ENCODE measurements at regions not wholly inside any gene's neighbourhood (a gene's known extent, or its start where the extent isn't known, plus 50 kb on each side); places are given as distances from the start of the nearest gene placed in this dataset.

- intact Hi-C loops (cut with micrococcal nuclease), result no loop called here
- no peak for ATAC-seq
- no peaks in the 10 kb centered on the region for H3K9me3 ChIP-seq (ENCODE audit: control insufficient read depth in 1 of 2, insufficient read depth in 1 of 2, low read depth in 1 of 2, low read length in 2 of 2)
- ChIA-PET RAD21 (ENCODE audit: low non-redundant PET in 1 of 2, low total read pairs in 2 of 2, uncharacterized antibody in 2 of 2, unreplicated experiment in 2 of 2) (no interaction called here), CTCF (no interaction called here), POLR2A (no interaction called here)
- no peak overlapping the region for H3K4me3 ChIP-seq (replicated peaks in 1 of 2; ENCODE audit: low read depth in 1 of 2, low read length in 2 of 2)
- no TSS peak for BruUV-seq (replicated peaks)
- H3K9ac ChIP-seq (ENCODE audit: low read length), result no peak overlapping the region
- no peaks in the 10 kb centered on the region for H3K79me2 ChIP-seq (ENCODE audit: insufficient read depth, low read length)
- no peak overlapping the region for H3K4me2 ChIP-seq (ENCODE audit: low read length)
- no peaks in the 10 kb centered on the region for H3K27me3 ChIP-seq (ENCODE audit: insufficient read depth, low read length)
- H3K36me3 ChIP-seq (ENCODE audit: control insufficient read depth in 1 of 2, insufficient read depth in 2 of 2, low read length in 2 of 2), result no peaks in the 10 kb centered on the region
- H4K20me1 ChIP-seq (ENCODE audit: insufficient read depth), result no peaks in the 10 kb centered on the region
- H3K27ac ChIP-seq (ENCODE audit: low read depth, low read length), result no peak overlapping the region
- DNase-seq (ENCODE audit: low read depth, low spot score), result no peak
- H3K4me1 ChIP-seq (ENCODE audit: control insufficient read depth in 1 of 2, insufficient read depth in 2 of 2, low read length in 2 of 2), result no peaks in the 10 kb centered on the region
- H3K9me2 ChIP-seq (ENCODE audit: insufficient read depth), result no peaks in the 10 kb centered on the region
- no peak overlapping the region for H2AFZ ChIP-seq (ENCODE audit: low read depth, low read length, poor library complexity, severe bottlenecking)
- TF ChIP-seq EZH2 (IDR thresholded peaks at IDR 0.05) (no peak), ELF1 (IDR thresholded peaks at IDR 0.05; ENCODE audit: borderline replicate concordance, low read depth) (no peak), ZBTB33 (IDR thresholded peaks at IDR 0.05; ENCODE audit: extremely low read depth, insufficient replicate concordance, low read length) (no peak), CTCF (IDR thresholded peaks at IDR 0.05 in 2 of 3, conservative IDR thresholded peaks at IDR 0.05 in 1 of 3; ENCODE audit: borderline replicate concordance in 1 of 3, insufficient read depth in 1 of 3, low read depth in 2 of 3, low read length in 2 of 3) (no peak), CBX3 (IDR thresholded peaks at IDR 0.05; ENCODE audit: low read depth) (no peak), EGR1 (IDR thresholded peaks at IDR 0.05; ENCODE audit: low read depth) (no peak), ZNF274 (IDR thresholded peaks at IDR 0.05; ENCODE audit: low read depth, low read length) (no peak), POLR2AphosphoS5 (IDR thresholded peaks at IDR 0.05; ENCODE audit: low read depth, low read length) (no peak), CEBPB (IDR thresholded peaks at IDR 0.05; ENCODE audit: low read depth) (no peak)
These were observed 106.2 kb upstream of the NRSN1 start for GRCh38 chr6:24019830-24020229.
